ENCODE measurements at regions not wholly inside any gene's neighbourhood (a gene's known extent, or its start where the extent isn't known, plus 50 kb on each side); places are given as distances from the start of the nearest gene placed in this dataset.

- Histone ChIP-seq H3K27ac (no peak overlapping the region), H3K36me3 (no peaks in the 10 kb centered on the region), H3K4me3 (no peak overlapping the region), H3K27me3 (no peaks in the 10 kb centered on the region), H3K9ac (ENCODE audit: low read depth in 2 of 2, low read length in 2 of 2) (no peak overlapping the region), H3K4me1 (no peaks in the 10 kb centered on the region), H3K9me3 (no peaks in the 10 kb centered on the region)
- intact Hi-C loops (cut with DNase I) = no loop called here
- TF ChIP-seq CTCF (IDR thresholded peaks at IDR 0.05) = no peak
- DNase-seq = no peak
Observed at GRCh38 chr12:59517522-59517921, 78.3 kb upstream of the SLC16A7 start.

DNA sequence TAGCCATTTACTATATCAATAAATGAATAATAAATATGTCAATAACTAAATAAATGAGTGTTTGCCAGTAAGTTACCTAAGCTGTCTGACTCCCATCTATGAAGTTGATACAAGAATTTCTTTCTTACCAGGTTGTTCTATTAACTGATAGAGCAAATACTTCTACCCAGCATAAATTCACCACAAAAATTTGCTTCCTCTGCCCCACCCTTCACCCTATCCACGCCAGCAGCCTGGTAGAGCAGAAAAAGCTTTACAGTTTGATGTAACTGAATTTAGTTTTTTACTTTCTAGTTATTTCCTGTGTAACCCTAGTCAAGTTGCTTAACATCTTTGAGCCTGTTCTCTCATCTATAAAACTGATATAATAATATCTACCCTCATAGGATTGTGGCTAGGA is 94.9 kb upstream of the SLC16A7 start:
- H3K9ac ChIP-seq (ENCODE audit: low read depth in 2 of 2, low read length in 2 of 2) = no peak overlapping the region
- no peaks in the 10 kb centered on the region for H3K36me3 ChIP-seq
- no peaks in the 10 kb centered on the region for H3K27me3 ChIP-seq
- no peak for TF ChIP-seq CTCF (IDR thresholded peaks at IDR 0.05)
- no peak overlapping the region for H3K4me3 ChIP-seq
- no peaks in the 10 kb centered on the region for H3K4me1 ChIP-seq
- intact Hi-C loops (cut with DNase I) = no loop called here
- no peak overlapping the region for H3K27ac ChIP-seq
- DNase-seq = no peak
- H3K9me3 ChIP-seq = no peaks in the 10 kb centered on the region

GRCh38 chr12:59500335-59500734 is 95.5 kb upstream of the SLC16A7 start:
- no peak for TF ChIP-seq CTCF (IDR thresholded peaks at IDR 0.05)
- Histone ChIP-seq H3K9me3 (no peaks in the 10 kb centered on the region), H3K36me3 (no peaks in the 10 kb centered on the region), H3K9ac (ENCODE audit: low read depth in 2 of 2, low read length in 2 of 2) (no peak overlapping the region), H3K27me3 (no peaks in the 10 kb centered on the region), H3K4me1 (no peaks in the 10 kb centered on the region), H3K4me3 (no peak overlapping the region), H3K27ac (no peak overlapping the region)
- no peak for DNase-seq
- intact Hi-C loops (cut with DNase I) = no loop called here

DNA sequence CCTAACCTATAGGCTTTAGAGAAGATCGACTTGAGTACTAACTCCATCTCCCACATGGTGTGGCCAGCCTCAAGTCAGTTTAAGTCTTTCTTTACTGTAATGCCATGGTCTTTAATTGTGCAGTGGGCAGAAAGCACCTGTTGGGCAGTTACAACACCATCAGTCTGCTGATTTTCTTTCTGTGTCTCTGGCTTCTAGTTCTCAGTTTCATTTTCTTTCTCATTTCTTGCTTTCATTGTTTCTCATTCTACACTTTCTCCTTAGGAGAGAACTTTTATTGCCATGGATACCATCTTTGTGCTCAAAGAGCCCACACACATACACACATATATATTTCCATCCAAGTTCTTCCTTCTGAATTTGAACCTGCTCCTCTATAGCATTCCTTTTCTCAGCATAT is 96.1 kb upstream of the SLC16A7 start:
- Histone ChIP-seq H3K9me3 (no peaks in the 10 kb centered on the region), H3K36me3 (no peaks in the 10 kb centered on the region), H3K27me3 (no peaks in the 10 kb centered on the region), H3K4me1 (no peaks in the 10 kb centered on the region), H3K27ac (no peak overlapping the region), H3K4me3 (no peak overlapping the region), H3K9ac (ENCODE audit: low read depth in 2 of 2, low read length in 2 of 2) (no peak overlapping the region)
- no peak for TF ChIP-seq CTCF (IDR thresholded peaks at IDR 0.05)
- intact Hi-C loops (cut with DNase I) = no loop called here
- DNase-seq = no peak

DNA sequence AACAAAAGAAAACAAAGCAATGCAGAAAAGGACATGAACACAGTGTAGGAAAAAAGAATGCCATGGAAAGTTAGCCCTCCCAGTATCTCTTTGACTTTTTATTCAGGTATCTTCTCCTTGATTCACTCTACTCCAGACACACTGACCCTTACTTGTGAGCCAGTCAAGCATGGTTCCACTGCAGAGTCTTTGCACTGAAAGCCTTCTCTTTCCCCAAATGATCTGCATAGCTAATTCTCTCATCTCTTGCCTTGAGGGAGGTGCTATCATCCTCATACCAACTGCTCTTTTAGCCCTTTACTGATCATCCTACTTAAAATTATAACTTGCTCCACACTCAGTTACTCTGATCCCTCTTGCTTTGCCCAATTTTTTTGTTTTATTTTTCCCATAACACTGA is 101.2 kb upstream of the SLC16A7 start:
- Histone ChIP-seq H3K27me3 (no peaks in the 10 kb centered on the region), H3K27ac (no peak overlapping the region), H3K4me3 (no peak overlapping the region), H3K36me3 (no peaks in the 10 kb centered on the region), H3K4me1 (no peaks in the 10 kb centered on the region), H3K9me3 (no peaks in the 10 kb centered on the region), H3K9ac (ENCODE audit: low read depth in 2 of 2, low read length in 2 of 2) (no peak overlapping the region)
- DNase-seq = no peak
- intact Hi-C loops (cut with DNase I) = no loop called here
- TF ChIP-seq CTCF (IDR thresholded peaks at IDR 0.05) = no peak

GRCh38 chr12:59491877-59492276 is 104.0 kb upstream of the SLC16A7 start:
- H3K27ac ChIP-seq = no peak overlapping the region
- no peak overlapping the region for H3K4me3 ChIP-seq
- H3K4me1 ChIP-seq = no peaks in the 10 kb centered on the region
- H3K9me3 ChIP-seq = no peaks in the 10 kb centered on the region
- H3K9ac ChIP-seq (ENCODE audit: low read depth in 2 of 2, low read length in 2 of 2) = no peak overlapping the region
- intact Hi-C loops (cut with DNase I) = no loop called here
- no peaks in the 10 kb centered on the region for H3K36me3 ChIP-seq
- TF ChIP-seq CTCF (IDR thresholded peaks at IDR 0.05) = no peak
- H3K27me3 ChIP-seq = no peaks in the 10 kb centered on the region
- DNase-seq = no peak

Measured in colonic mucosa (tissue), 4 donors.